Endothelial cell of umbilical vein (primary cell): ENCODE measurements at regions not wholly inside any gene's neighbourhood (a gene's known extent, or its start where the extent isn't known, plus 50 kb on each side); places are given as distances from the start of the nearest gene placed in this dataset.

Experiments used
- BruUV-seq: library from RNA; stranded (reverse); fragments of 400-500 nt; replicated peaks from 2 replicates; lab custom pipeline; 2021; lab: Mats Ljungman, UMichigan
- CTCF ChIA-PET: fragments of 300-600, 350-600 bp; sonication (Branson Sonifier 250); formaldehyde crosslinking; loops from one replicate; lab custom pipeline; 2021; ENCODE audit warnings: antibody characterized with exemption, inconsistent platforms; lab: Charles Lee
- POLR2A ChIA-PET: fragments of 300-600, 350-600 bp; sonication (Branson Sonifier 250); formaldehyde crosslinking; loops from one replicate; lab custom pipeline; 2021; ENCODE audit warnings: antibody characterized with exemption, inconsistent platforms; lab: Charles Lee
- DNase-seq: peaks from one replicate; pipeline ENCODE4 v3.0.0-alpha.2; 2011; ENCODE audit warnings: low read depth, low spot score
- FAIRE-seq: peaks from 2 replicates; lab custom pipeline; 2011; peaks lifted over from hg19 to GRCh38; lab: Jason Lieb, UNC
- H2AFZ ChIP-seq: 2 replicates; pipeline ENCODE4 v1.6.0; 2012; ENCODE audit warnings: low read depth, low read length, control low read depth, inconsistent platforms
- H3K27ac ChIP-seq: 2 replicates; pipeline ENCODE4 v1.5.1; 2011; ENCODE audit warnings: low read depth, mild to moderate bottlenecking, control low read depth, low read length, moderate library complexity; ENCODE audit not compliant: insufficient read depth
- H3K27me3 ChIP-seq, 2 experiments: 2 replicates each; pipeline versions ENCODE4 v1.6.0 to v1.6.1; 2011; ENCODE audit warnings: low read length in 2 of 2, mixed read lengths in 1 of 2; ENCODE audit not compliant: control insufficient read depth in 2 of 2, insufficient read depth in 2 of 2
- H3K36me3 ChIP-seq, 2 experiments: 2 replicates in 1 of 2; 3 replicates in 1 of 2; pipeline ENCODE4 v1.5.1; 2011; ENCODE audit warnings: low read length in 2 of 2, mild to moderate bottlenecking in 1 of 2, moderate library complexity in 1 of 2; ENCODE audit not compliant: control insufficient read depth in 2 of 2, insufficient read depth in 2 of 2; ENCODE audit errors: extremely low read depth in 1 of 2
- H3K4me1 ChIP-seq: 3 replicates; pipeline ENCODE4 v1.5.1; 2011; ENCODE audit warnings: mild to moderate bottlenecking, low read length; ENCODE audit not compliant: control insufficient read depth, insufficient read depth; ENCODE audit errors: extremely low read depth
- H3K4me2 ChIP-seq: 2 replicates; pipeline ENCODE4 v1.6.1; 2011; ENCODE audit warnings: low read length, control low read depth, mixed read lengths; ENCODE audit not compliant: insufficient read depth
- H3K4me3 ChIP-seq, 3 experiments: fragments of 200-600 bp in 1 of 3; sonication (generic), shearing (Covaris generic) in 1 of 3; replicated peaks in 1 of 3; 2 replicates each; pipeline ENCODE4 v1.5.1; 2011 to 2016; ENCODE audit warnings: control low read depth in 3 of 3, low read length in 3 of 3, mild to moderate bottlenecking in 2 of 3, inconsistent platforms in 1 of 3, low read depth in 1 of 3, moderate library complexity in 1 of 3; ENCODE audit not compliant: insufficient read depth in 1 of 3
- H3K79me2 ChIP-seq: 2 replicates; pipeline ENCODE4 v1.6.0; 2012; ENCODE audit warnings: low read length, inconsistent platforms; ENCODE audit not compliant: control insufficient read depth, insufficient read depth
- H3K9ac ChIP-seq: replicated peaks from 2 replicates; pipeline ENCODE3; 2011; ENCODE audit warnings: low read length, control low read depth; ENCODE audit not compliant: insufficient read depth; ENCODE audit errors: extremely low read depth
- H3K9me1 ChIP-seq: replicated peaks from 3 replicates; pipeline ENCODE4 v1.6.0; 2011; ENCODE audit warnings: mild to moderate bottlenecking, low read length; ENCODE audit not compliant: control insufficient read depth, insufficient read depth; ENCODE audit errors: extremely low read depth
- H3K9me3 ChIP-seq: replicated peaks from 2 replicates; pipeline ENCODE4 v1.5.1; 2012; ENCODE audit warnings: low read length, inconsistent platforms; ENCODE audit not compliant: control insufficient read depth, insufficient read depth
- H4K20me1 ChIP-seq: replicated peaks from 2 replicates; pipeline ENCODE3; 2011; ENCODE audit warnings: mild to moderate bottlenecking, low read length; ENCODE audit not compliant: control insufficient read depth, insufficient read depth; ENCODE audit errors: extremely low read depth
- CTCF ChIP-seq, 2 donors: IDR thresholded peaks; 1 replicate in 1 of 2; 2 replicates in 1 of 2; pipeline ENCODE4 v1.5.1; 2011; ENCODE audit warnings: low read length in 2 of 2, mild to moderate bottlenecking in 2 of 2, moderate library complexity in 2 of 2, control low read depth in 1 of 2, inconsistent platforms in 1 of 2, low read depth in 1 of 2; ENCODE audit not compliant: insufficient read depth in 1 of 2; ENCODE audit errors: extremely low read depth in 1 of 2
- EZH2 ChIP-seq: IDR thresholded peaks from 2 replicates; pipeline ENCODE4 v1.6.1; 2012; ENCODE audit warnings: borderline replicate concordance, low read depth, mild to moderate bottlenecking, moderate library complexity, low read length, inconsistent platforms; ENCODE audit not compliant: severe bottlenecking
- FOS ChIP-seq: IDR thresholded peaks from 2 replicates; pipeline ENCODE4 v1.6.1; 2011; ENCODE audit warnings: mild to moderate bottlenecking, low read length, moderate library complexity, borderline replicate concordance; ENCODE audit not compliant: insufficient read depth
- GATA2 ChIP-seq: IDR thresholded peaks from 2 replicates; pipeline ENCODE4 v1.7.0; 2011; ENCODE audit warnings: low read depth, mild to moderate bottlenecking, moderate library complexity, mixed read lengths, low read length; ENCODE audit not compliant: insufficient read length, insufficient read depth
- JUN ChIP-seq: IDR thresholded peaks from 2 replicates; pipeline ENCODE4 v1.6.1; 2011; ENCODE audit warnings: borderline replicate concordance, low read depth; ENCODE audit not compliant: insufficient read length, insufficient read depth
- MAX ChIP-seq: IDR thresholded peaks from 2 replicates; pipeline ENCODE4 v1.6.1; 2011; ENCODE audit not compliant: insufficient read depth, insufficient read length
- MYC ChIP-seq: IDR thresholded peaks from one replicate; pipeline ENCODE4 v1.6.1; 2011; ENCODE audit warnings: mild to moderate bottlenecking, low read depth, low read length
- POLR2A ChIP-seq: IDR thresholded peaks from 2 replicates; pipeline ENCODE4 v1.6.1; 2012; ENCODE audit warnings: low read depth, mild to moderate bottlenecking, control low read depth, low read length
- POLR2AphosphoS5 ChIP-seq: IDR thresholded peaks from 2 replicates; pipeline ENCODE4 v1.6.1; 2012; ENCODE audit warnings: low read depth, mild to moderate bottlenecking, control low read depth, low read length, moderate library complexity; ENCODE audit not compliant: insufficient read depth
- dilution Hi-C: fragments of 300-500 bp; cut with MboI; formaldehyde crosslinking; loops from one replicate; pipeline ENCODE4 v1.15.0; 2019; ENCODE audit warnings: low sequenced_read_pairs; ENCODE audit not compliant: extremely low pct_ligation_motif_present
- intact Hi-C: fragments of 100-400 bp; cut with micrococcal nuclease; formaldehyde crosslinking; loops from one replicate; pipeline ENCODE4 v1.10.0; 2022

DNA sequence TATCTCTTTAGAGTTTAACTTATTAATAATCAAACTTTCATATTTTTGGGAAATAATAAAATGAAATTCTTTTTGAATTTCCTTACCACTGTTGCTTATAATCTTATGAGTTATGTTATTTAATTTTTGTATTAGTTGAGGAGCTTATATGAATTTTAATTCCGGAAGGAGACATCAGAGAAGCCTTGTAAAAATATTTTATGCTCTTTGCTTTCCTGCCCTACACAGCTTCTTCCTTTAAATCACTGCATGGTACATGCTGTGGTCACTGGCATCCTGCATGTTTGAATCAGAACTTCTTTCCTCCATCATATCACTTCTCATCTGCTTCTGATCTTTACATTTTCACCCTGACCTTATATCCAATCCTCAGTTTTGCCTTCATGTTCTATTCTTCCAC lies 266.7 kb upstream of the ZSWIM2 start:
- Histone ChIP-seq H3K9ac (no peak overlapping the region), H2AFZ (no peak overlapping the region), H3K36me3 (no peaks in the 10 kb centered on the region), H3K9me1 (no peaks in the 10 kb centered on the region), H3K79me2 (no peaks in the 10 kb centered on the region), H3K9me3 (no peaks in the 10 kb centered on the region), H4K20me1 (no peaks in the 10 kb centered on the region), H3K4me1 (no peaks in the 10 kb centered on the region), H3K27me3 (no peaks in the 10 kb centered on the region), H3K4me3 (no peak overlapping the region), H3K4me2 (no peak overlapping the region), H3K27ac (no peak overlapping the region)
- TF ChIP-seq EZH2 = no peak
- no peak for TF ChIP-seq CTCF (IDR thresholded peaks at IDR 0.05; ENCODE audit: extremely low read depth in 1 of 2, insufficient read depth in 1 of 2, low read depth in 1 of 2, low read length in 2 of 2)
- no peak for TF ChIP-seq FOS
- no peak for TF ChIP-seq MAX
- TF ChIP-seq MYC = no peak
- DNase-seq = no peak
- BruUV-seq = no TSS peak
- ChIA-PET CTCF (no interaction called here), POLR2A (no interaction called here)
- dilution Hi-C loops = no loop called here
- intact Hi-C loops = no loop called here
- FAIRE-seq = no peak

DNA sequence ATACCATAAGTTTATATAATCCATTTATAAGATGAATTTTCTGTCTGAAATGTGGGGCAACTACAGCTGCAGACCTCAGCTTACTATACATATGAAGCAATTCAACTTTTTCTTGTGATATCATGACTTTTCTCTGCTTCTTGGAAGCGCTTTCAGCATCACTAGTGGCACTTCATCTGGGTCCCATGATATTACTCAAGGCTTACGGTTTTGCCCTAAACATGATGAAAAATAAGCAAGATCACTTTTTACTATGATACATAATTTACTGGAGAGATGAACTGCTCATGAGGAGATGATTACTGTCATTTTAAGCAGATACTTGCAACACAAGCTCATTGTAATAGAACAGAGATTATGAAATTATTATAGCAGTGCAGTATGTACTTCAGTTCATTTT lies 258.0 kb upstream of the ZSWIM2 start:
- Histone ChIP-seq H3K27me3 (no peaks in the 10 kb centered on the region), H3K9me1 (no peaks in the 10 kb centered on the region), H3K9ac (no peak overlapping the region), H3K4me2 (no peak overlapping the region), H3K4me3 (no peak overlapping the region), H3K4me1 (no peaks in the 10 kb centered on the region), H3K79me2 (no peaks in the 10 kb centered on the region), H3K27ac (no peak overlapping the region), H3K9me3 (no peaks in the 10 kb centered on the region), H3K36me3 (no peaks in the 10 kb centered on the region), H2AFZ (no peak overlapping the region), H4K20me1 (no peaks in the 10 kb centered on the region)
- TF ChIP-seq MYC (no peak), MAX (no peak), POLR2AphosphoS5 (no peak), EZH2 (no peak), JUN (no peak), GATA2 (no peak), FOS (no peak), CTCF (IDR thresholded peaks at IDR 0.05; ENCODE audit: extremely low read depth in 1 of 2, insufficient read depth in 1 of 2, low read depth in 1 of 2, low read length in 2 of 2) (no peak), POLR2A (no peak)
- dilution Hi-C loops = no loop called here
- FAIRE-seq (no peak), DNase-seq (no peak)
- intact Hi-C loops = no loop called here
- BruUV-seq = no TSS peak
- ChIA-PET POLR2A (no interaction called here), CTCF (interaction anchor here (1.0 to 2.0 kb wide), 4 partner anchors 11 to 191 kb away, joined by 3 to 6 read pairs (median 4); no protein-coding TSS in a partner anchor)
